A549 (cell line): ENCODE measurements at regions not wholly inside any gene's neighbourhood (a gene's known extent, or its start where the extent isn't known, plus 50 kb on each side); places are given as distances from the start of the nearest gene placed in this dataset.

Experiments
- KDM1A ChIP-seq: fragments of 200-600 bp; sonication (generic); IDR thresholded peaks from 2 replicates; pipeline ENCODE4 v1.6.1; 2016; ENCODE audit warnings: low read depth, mild to moderate bottlenecking
- NR3C1 ChIP-seq: fragments of >200 bp; sonication (Bioruptor Twin); formaldehyde crosslinking; IDR thresholded peaks from 3 replicates; pipeline ENCODE4 v1.6.1; 2017
- POLR2A ChIP-seq: IDR thresholded peaks from 2 replicates; pipeline ENCODE4 v1.6.1; 2012; ENCODE audit warnings: mild to moderate bottlenecking, low read length
- TP53 ChIP-seq: fragments of 250-450 bp; sonication (Bioruptor Pico); IDR thresholded peaks from 2 replicates; pipeline ENCODE4 v1.5.0; 2021; ENCODE audit warnings: mild to moderate bottlenecking, moderate library complexity
- ZFP36 ChIP-seq: fragments of 450-650 bp; IDR thresholded peaks from 2 replicates; pipeline ENCODE4 v1.6.1; 2014; ENCODE audit warnings: borderline replicate concordance; ENCODE audit not compliant: partially characterized antibody

- TF ChIP-seq TP53 (CRISPR knock-in tag) (no peak), NR3C1 (no peak), ZFP36 (no peak), POLR2A (no peak), KDM1A (no peak)
Measured at GRCh38 chr2:150812066-150812465, 324.6 kb upstream of the RND3 start.
